ENCODE measurements at regions not wholly inside any gene's neighbourhood (a gene's known extent, or its start where the extent isn't known, plus 50 kb on each side); places are given as distances from the start of the nearest gene placed in this dataset.

DNA sequence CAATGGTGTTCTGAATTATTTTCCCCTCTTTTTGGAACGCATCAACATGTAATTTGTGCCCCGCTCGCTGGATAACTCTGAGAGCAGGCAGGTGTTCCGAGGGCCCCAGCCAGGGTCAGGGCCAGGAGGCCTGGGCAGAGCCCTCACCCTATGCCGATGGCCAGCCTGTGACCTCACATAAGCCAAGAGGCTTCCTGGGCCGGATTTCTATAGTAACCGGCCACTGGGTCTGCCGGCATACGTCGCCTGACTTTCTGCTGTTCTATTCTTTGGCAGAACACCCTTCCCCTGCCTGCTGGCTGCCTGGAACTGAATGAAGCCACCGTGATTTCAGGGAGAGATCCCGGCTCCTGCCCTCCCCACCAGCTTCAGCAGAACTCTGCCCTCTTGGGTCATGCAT is 375.2 kb downstream of the SHANK2 start:
- Mint-ChIP-seq H3K4me3 (ENCODE audit: low read depth, unreplicated experiment) (no peak overlapping the region), H3K4me1 (ENCODE audit: low read depth, unreplicated experiment) (no peaks in the 10 kb centered on the region), H3K9me3 (ENCODE audit: low read depth, unreplicated experiment) (no peaks in the 10 kb centered on the region), H3K36me3 (ENCODE audit: insufficient read depth, unreplicated experiment) (peaks cover 16% of the 10 kb centered on the region), H3K27ac (ENCODE audit: unreplicated experiment) (no peak overlapping the region), H3K27me3 (ENCODE audit: unreplicated experiment) (no peaks in the 10 kb centered on the region)
- CTCF ChIA-PET: no interaction called here
- DNase-seq: no peak
- TF ChIP-seq, protein P1, sequence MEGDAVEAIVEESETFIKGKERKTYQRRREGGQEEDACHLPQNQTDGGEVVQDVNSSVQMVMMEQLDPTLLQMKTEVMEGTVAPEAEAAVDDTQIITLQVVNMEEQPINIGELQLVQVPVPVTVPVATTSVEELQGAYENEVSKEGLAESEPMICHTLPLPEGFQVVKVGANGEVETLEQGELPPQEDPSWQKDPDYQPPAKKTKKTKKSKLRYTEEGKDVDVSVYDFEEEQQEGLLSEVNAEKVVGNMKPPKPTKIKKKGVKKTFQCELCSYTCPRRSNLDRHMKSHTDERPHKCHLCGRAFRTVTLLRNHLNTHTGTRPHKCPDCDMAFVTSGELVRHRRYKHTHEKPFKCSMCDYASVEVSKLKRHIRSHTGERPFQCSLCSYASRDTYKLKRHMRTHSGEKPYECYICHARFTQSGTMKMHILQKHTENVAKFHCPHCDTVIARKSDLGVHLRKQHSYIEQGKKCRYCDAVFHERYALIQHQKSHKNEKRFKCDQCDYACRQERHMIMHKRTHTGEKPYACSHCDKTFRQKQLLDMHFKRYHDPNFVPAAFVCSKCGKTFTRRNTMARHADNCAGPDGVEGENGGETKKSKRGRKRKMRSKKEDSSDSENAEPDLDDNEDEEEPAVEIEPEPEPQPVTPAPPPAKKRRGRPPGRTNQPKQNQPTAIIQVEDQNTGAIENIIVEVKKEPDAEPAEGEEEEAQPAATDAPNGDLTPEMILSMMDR (IDR thresholded peaks at IDR 0.05; ENCODE audit: unreplicated experiment): no peak
- intact Hi-C loops (cut with micrococcal nuclease; ENCODE audit: unreplicated experiment): no loop called here
- no TSS peak for BruUV-seq (replicated peaks)

DNA sequence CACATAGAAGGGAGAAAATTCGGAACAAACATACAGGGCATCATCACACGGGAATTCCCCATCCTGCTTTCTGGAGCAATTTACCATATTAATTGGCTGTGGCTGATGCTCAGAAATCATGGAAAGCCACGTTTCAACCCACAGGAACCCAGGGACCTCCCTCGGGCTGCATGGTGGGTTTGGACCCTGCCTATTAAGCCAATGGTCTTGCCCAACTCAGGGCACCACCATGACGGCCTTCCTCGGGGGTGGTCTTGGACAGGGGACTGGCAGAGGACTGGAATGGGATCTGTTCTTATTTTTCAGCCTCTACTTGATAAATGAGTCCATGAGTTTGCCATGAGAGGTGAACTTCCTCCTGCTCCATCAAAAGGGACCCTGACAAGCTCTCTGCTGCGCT is 374.0 kb downstream of the SHANK2 start:
- BruUV-seq (replicated peaks): no TSS peak
- TF ChIP-seq, protein P1 (IDR thresholded peaks at IDR 0.05; ENCODE audit: unreplicated experiment): no peak
- intact Hi-C loops (cut with micrococcal nuclease; ENCODE audit: unreplicated experiment): no loop called here
- no peaks in the 10 kb centered on the region for H3K27me3 Mint-ChIP-seq (ENCODE audit: unreplicated experiment)
- CTCF ChIA-PET: no interaction called here
- no peak for DNase-seq
- H3K4me3 Mint-ChIP-seq (ENCODE audit: low read depth, unreplicated experiment): no peak overlapping the region
- no peaks in the 10 kb centered on the region for H3K9me3 Mint-ChIP-seq (ENCODE audit: low read depth, unreplicated experiment)
- no peaks in the 10 kb centered on the region for H3K4me1 Mint-ChIP-seq (ENCODE audit: low read depth, unreplicated experiment)
- H3K36me3 Mint-ChIP-seq (ENCODE audit: insufficient read depth, unreplicated experiment): peaks cover 19% of the 10 kb centered on the region
- H3K27ac Mint-ChIP-seq (ENCODE audit: unreplicated experiment): no peak overlapping the region

DNA sequence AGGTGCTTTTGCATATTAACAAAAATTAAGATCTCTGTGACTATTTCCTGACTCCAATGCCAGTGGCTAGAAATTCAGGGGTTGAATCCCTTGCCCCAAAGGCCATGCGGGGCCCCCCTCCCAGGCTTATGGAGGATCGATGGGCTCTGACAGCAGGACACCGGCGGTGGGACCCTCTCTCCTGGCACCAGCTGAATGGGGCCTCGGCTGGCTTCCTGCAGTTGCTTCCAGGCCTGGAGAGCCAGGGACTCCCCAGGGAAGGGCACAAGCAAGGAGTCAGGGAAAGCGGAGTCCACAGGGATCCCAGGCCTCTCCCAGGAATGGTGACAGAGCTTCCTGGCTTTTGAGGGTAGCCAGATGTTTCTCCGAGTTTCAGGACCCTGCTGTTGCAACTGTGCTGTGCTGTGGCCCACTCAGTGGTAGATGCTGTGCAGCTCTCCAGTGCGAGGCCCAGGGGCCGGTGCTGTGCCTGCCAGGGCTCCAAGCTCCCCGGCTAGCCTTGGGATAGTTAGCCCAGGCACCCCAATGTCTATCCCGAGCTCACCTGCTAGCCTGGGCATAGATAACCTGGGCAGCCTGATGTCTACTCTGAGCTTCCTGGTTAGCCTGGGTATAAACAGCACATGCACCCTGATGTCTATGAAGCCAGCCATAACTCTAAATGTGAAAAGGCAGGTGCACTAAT is 372.6 kb downstream of the SHANK2 start:
- Mint-ChIP-seq H3K27ac (ENCODE audit: unreplicated experiment) (peak overlapping the region; percentile 23), H3K4me1 (ENCODE audit: low read depth, unreplicated experiment) (no peaks in the 10 kb centered on the region), H3K9me3 (ENCODE audit: low read depth, unreplicated experiment) (no peaks in the 10 kb centered on the region), H3K36me3 (ENCODE audit: insufficient read depth, unreplicated experiment) (peaks cover 24% of the 10 kb centered on the region), H3K4me3 (ENCODE audit: low read depth, unreplicated experiment) (no peak overlapping the region), H3K27me3 (ENCODE audit: unreplicated experiment) (no peaks in the 10 kb centered on the region)
- TF ChIP-seq, protein P1 (IDR thresholded peaks at IDR 0.05; ENCODE audit: unreplicated experiment): no peak
- CTCF ChIA-PET: interaction anchor here (0.6 kb wide), 1 partner anchor 35 kb away, joined by 4 read pairs; no protein-coding TSS in a partner anchor
- DNase-seq: no peak
- BruUV-seq (replicated peaks): no TSS peak
- intact Hi-C loops (cut with micrococcal nuclease; ENCODE audit: unreplicated experiment): no loop called here

DNA sequence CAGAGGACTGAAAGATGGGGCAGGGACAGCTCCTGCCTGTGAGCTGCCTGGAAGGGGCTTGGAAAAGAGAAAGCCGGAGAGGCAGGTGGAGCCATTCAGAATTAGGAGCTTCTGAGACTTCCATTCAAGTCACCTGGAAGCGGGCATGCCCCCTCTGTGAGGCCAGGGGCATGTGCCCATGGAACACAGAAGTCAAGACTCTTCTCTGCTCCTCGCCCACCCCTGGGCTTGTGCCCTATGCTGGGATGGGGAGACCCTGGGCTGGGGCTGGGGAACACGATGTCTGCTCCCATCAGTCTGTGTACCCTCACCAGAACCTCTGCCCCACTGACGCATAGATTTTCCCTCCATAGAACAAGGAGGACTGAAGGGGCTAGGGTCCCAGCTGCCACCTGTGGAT is 372.0 kb downstream of the SHANK2 start:
- Mint-ChIP-seq H3K36me3 (ENCODE audit: insufficient read depth, unreplicated experiment) (peaks cover 30% of the 10 kb centered on the region), H3K4me3 (ENCODE audit: low read depth, unreplicated experiment) (no peak overlapping the region), H3K9me3 (ENCODE audit: low read depth, unreplicated experiment) (no peaks in the 10 kb centered on the region), H3K4me1 (ENCODE audit: low read depth, unreplicated experiment) (no peaks in the 10 kb centered on the region), H3K27me3 (ENCODE audit: unreplicated experiment) (no peaks in the 10 kb centered on the region), H3K27ac (ENCODE audit: unreplicated experiment) (peak overlapping the region; percentile 23)
- intact Hi-C loops (cut with micrococcal nuclease; ENCODE audit: unreplicated experiment): no loop called here
- BruUV-seq (replicated peaks): no TSS peak
- CTCF ChIA-PET: interaction anchor here (0.7 kb wide), 1 partner anchor 20 kb away, joined by 3 read pairs; no protein-coding TSS in a partner anchor
- no peak for DNase-seq
- TF ChIP-seq, protein P1 (IDR thresholded peaks at IDR 0.05; ENCODE audit: unreplicated experiment): no peak

Measured in Calu3 (cell line).